Erythroblast (primary cell): ENCODE measurements at regions not wholly inside any gene's neighbourhood (a gene's known extent, or its start where the extent isn't known, plus 50 kb on each side); places are given as distances from the start of the nearest gene placed in this dataset.

Experiments
- GATA1 ChIP-seq: IDR thresholded peaks from 2 replicates; pipeline ENCODE4 v1.6.1; 2011; ENCODE audit warnings: low read depth, mild to moderate bottlenecking, control low read depth, low read length, moderate library complexity
- POLR2A ChIP-seq: IDR thresholded peaks from 2 replicates; pipeline ENCODE4 v1.6.1; 2011; ENCODE audit warnings: mild to moderate bottlenecking, low read length

GRCh38 chr12:112705037-112705632 lies 86.4 kb upstream of the RPH3A start:
- no peak for TF ChIP-seq GATA1
- TF ChIP-seq POLR2A = no peak
